HEK293T (cell line): ENCODE measurements at regions not wholly inside any gene's neighbourhood (a gene's known extent, or its start where the extent isn't known, plus 50 kb on each side); places are given as distances from the start of the nearest gene placed in this dataset.

ENCODE experiments used
- CTCF ChIA-PET: fragments of 350-600 bp; formaldehyde crosslinking; extraction: SDS; loops from one replicate; lab custom pipeline; 2021; ENCODE audit warnings: antibody characterized with exemption, inconsistent platforms; lab: Yijun Ruan, JAX
- POLR2A ChIA-PET: fragments of 350-600 bp; formaldehyde crosslinking; extraction: SDS; loops from one replicate; lab custom pipeline; 2020; ENCODE audit warnings: antibody characterized with exemption, inconsistent platforms; lab: Yijun Ruan, JAX
- DNase-seq: peaks from one replicate; pipeline ENCODE4 v3.0.0; 2012; ENCODE audit warnings: mixed read lengths; ENCODE audit errors: extremely low spot score
- ARNT ChIP-seq: fragments of 450-650 bp; IDR thresholded peaks from 2 replicates; pipeline ENCODE4 v1.6.1; 2017; ENCODE audit warnings: mild to moderate bottlenecking
- BHLHE40 ChIP-seq: fragments of 450-650 bp; IDR thresholded peaks from 2 replicates; pipeline ENCODE4 v1.6.1; 2016; ENCODE audit warnings: mild to moderate bottlenecking, moderate library complexity, borderline replicate concordance
- CTBP1 ChIP-seq: fragments of 450-650 bp; IDR thresholded peaks from 2 replicates; pipeline ENCODE4 v1.6.1; 2016; ENCODE audit warnings: borderline replicate concordance
- ELF4 ChIP-seq: fragments of 450-650 bp; IDR thresholded peaks from 2 replicates; pipeline ENCODE4 v1.6.1; 2017; ENCODE audit warnings: antibody characterized with exemption
- FOXA1 ChIP-seq: fragments of 450-650 bp; IDR thresholded peaks from 2 replicates; pipeline ENCODE4 v1.6.1; 2016; ENCODE audit warnings: mild to moderate bottlenecking
- FOXK2 ChIP-seq: fragments of 450-650 bp; IDR thresholded peaks from 2 replicates; pipeline ENCODE4 v1.6.1; 2016; ENCODE audit warnings: mild to moderate bottlenecking
- FOXM1 ChIP-seq: fragments of 450-650 bp; IDR thresholded peaks from 2 replicates; pipeline ENCODE4 v1.6.1; 2017; ENCODE audit warnings: mild to moderate bottlenecking, borderline replicate concordance
- HDGF ChIP-seq: fragments of 450-650 bp; IDR thresholded peaks from 2 replicates; pipeline ENCODE4 v1.6.1; 2017; ENCODE audit warnings: antibody characterized with exemption, borderline replicate concordance
- L3MBTL2 ChIP-seq: fragments of 450-650 bp; conservative IDR thresholded peaks from 2 replicates; pipeline ENCODE4 v1.6.1; 2016; ENCODE audit warnings: mild to moderate bottlenecking
- LEF1 ChIP-seq: fragments of 450-650 bp; IDR thresholded peaks from 2 replicates; pipeline ENCODE4 v1.6.1; 2017; ENCODE audit warnings: mild to moderate bottlenecking, borderline replicate concordance
- NFRKB ChIP-seq: fragments of 450-650 bp; IDR thresholded peaks from 2 replicates; pipeline ENCODE4 v1.6.1; 2016; ENCODE audit warnings: mild to moderate bottlenecking, moderate library complexity
- SP1 ChIP-seq: fragments of 450-650 bp; IDR thresholded peaks from 2 replicates; pipeline ENCODE4 v1.6.1; 2017
- SUZ12 ChIP-seq: fragments of 450-650 bp; IDR thresholded peaks from 2 replicates; pipeline ENCODE4 v1.6.1; 2016; ENCODE audit warnings: mild to moderate bottlenecking
- TARDBP ChIP-seq: fragments of 450-650 bp; IDR thresholded peaks from 2 replicates; pipeline ENCODE4 v1.6.1; 2016
- ZNF384 ChIP-seq: fragments of 450-650 bp; IDR thresholded peaks from 2 replicates; pipeline ENCODE4 v1.6.1; 2016
- TF ChIP-seq, protein P1 (sequence below): fragments of 450-650 bp; IDR thresholded peaks from 2 replicates; pipeline ENCODE4 v1.6.1; 2016

DNA sequence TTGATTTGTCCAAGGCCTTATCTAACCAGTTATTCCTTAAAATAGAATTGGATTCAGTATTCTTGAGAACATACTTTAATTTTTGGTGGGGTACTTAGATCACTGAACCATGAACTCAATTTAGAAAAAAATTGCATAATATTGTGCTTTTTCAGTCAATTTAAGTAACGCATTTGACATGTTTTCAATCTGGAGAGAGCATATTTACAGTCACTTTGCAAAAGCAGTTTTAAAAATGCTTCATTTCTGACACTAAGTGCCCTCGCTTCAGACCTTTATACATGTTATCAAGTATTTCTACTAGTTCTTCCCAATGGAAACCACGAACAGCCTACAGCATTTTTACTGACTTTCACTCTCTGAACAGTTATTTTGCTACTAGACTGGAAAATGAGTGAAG is 257.1 kb upstream of the NDST4 start:
- DNase-seq: no peak
- no peak for TF ChIP-seq SP1
- no peak for TF ChIP-seq HDGF
- no peak for TF ChIP-seq LEF1
- no peak for TF ChIP-seq L3MBTL2
- TF ChIP-seq, protein P1, sequence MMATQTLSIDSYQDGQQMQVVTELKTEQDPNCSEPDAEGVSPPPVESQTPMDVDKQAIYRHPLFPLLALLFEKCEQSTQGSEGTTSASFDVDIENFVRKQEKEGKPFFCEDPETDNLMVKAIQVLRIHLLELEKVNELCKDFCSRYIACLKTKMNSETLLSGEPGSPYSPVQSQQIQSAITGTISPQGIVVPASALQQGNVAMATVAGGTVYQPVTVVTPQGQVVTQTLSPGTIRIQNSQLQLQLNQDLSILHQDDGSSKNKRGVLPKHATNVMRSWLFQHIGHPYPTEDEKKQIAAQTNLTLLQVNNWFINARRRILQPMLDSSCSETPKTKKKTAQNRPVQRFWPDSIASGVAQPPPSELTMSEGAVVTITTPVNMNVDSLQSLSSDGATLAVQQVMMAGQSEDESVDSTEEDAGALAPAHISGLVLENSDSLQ: no peak
- TF ChIP-seq ELF4: no peak
- TF ChIP-seq NFRKB: no peak
- POLR2A ChIA-PET: no interaction called here
- CTCF ChIA-PET: no interaction called here

GRCh38 chr4:115370012-115370411 is 256.6 kb upstream of the NDST4 start:
- POLR2A ChIA-PET: no interaction called here

DNA sequence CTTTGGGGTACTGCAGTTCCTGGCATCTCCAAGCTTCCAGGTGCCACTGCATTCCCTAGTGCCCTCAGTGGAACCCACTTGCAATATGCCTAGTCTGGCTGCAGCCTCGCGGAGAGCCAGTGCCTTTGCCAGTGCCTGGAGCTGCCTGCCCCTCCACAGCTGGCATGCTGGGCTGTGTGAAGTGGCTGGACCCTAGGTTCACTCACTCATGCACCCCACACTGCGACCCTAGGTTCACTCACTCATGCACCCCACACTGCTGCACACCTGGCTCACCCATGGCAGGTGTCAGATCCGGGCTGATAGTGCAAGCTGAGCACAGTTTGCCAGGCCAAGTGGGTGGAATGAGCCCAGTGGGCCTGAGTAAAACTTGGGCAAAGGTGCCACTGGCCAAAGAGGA is 253.0 kb upstream of the NDST4 start:
- CTCF ChIA-PET: no interaction called here
- no peak for TF ChIP-seq BHLHE40
- no peak for TF ChIP-seq ARNT
- no peak for TF ChIP-seq SP1
- no peak for TF ChIP-seq NFRKB
- DNase-seq: no peak
- POLR2A ChIA-PET: no interaction called here

More at GRCh38 chr4:115370012-115370411, 256.6 kb upstream of the NDST4 start:
- CTCF ChIA-PET: no interaction called here
- no peak for TF ChIP-seq CTBP1
- TF ChIP-seq TARDBP: no peak
- TF ChIP-seq ZNF384: no peak
- no peak for TF ChIP-seq NFRKB
- TF ChIP-seq ELF4: no peak
- no peak for TF ChIP-seq SP1
- no peak for TF ChIP-seq BHLHE40
- no peak for TF ChIP-seq L3MBTL2
- TF ChIP-seq, protein P1: no peak
- no peak for TF ChIP-seq LEF1
- TF ChIP-seq FOXM1: no peak
- TF ChIP-seq ARNT: no peak
- no peak for TF ChIP-seq FOXA1
- no peak for TF ChIP-seq SUZ12
- TF ChIP-seq HDGF: no peak
- no peak for DNase-seq

- CTCF ChIA-PET: no interaction called here
- TF ChIP-seq SUZ12: no peak
- TF ChIP-seq, protein P1: no peak
- TF ChIP-seq ZNF384: no peak
- no peak for TF ChIP-seq SP1
- TF ChIP-seq HDGF: no peak
- no peak for TF ChIP-seq LEF1
- no peak for TF ChIP-seq FOXA1
- no peak for TF ChIP-seq ELF4
- TF ChIP-seq FOXK2: no peak
- no peak for TF ChIP-seq CTBP1
- no peak for TF ChIP-seq BHLHE40
- no peak for TF ChIP-seq L3MBTL2
- no peak for TF ChIP-seq NFRKB
- TF ChIP-seq TARDBP: no peak
- TF ChIP-seq FOXM1: no peak
- TF ChIP-seq ARNT: no peak
- no peak for DNase-seq
- POLR2A ChIA-PET: no interaction called here
These were observed 251.8 kb upstream of the NDST4 start for GRCh38 chr4:115365185-115365584.

- TF ChIP-seq NFRKB: no peak
- TF ChIP-seq, protein P1: no peak
- TF ChIP-seq SUZ12: no peak
- no peak for TF ChIP-seq ARNT
- no peak for TF ChIP-seq CTBP1
- no peak for TF ChIP-seq FOXM1
- no peak for TF ChIP-seq TARDBP
- no peak for TF ChIP-seq ZNF384
- TF ChIP-seq HDGF: no peak
- no peak for TF ChIP-seq FOXK2
- TF ChIP-seq LEF1: no peak
- no peak for TF ChIP-seq FOXA1
- POLR2A ChIA-PET: no interaction called here
- no peak for DNase-seq
- CTCF ChIA-PET: no interaction called here
These were observed 248.4 kb upstream of the NDST4 start for GRCh38 chr4:115361781-115362180.

GRCh38 chr4:115360431-115360830 is 247.0 kb upstream of the NDST4 start:
- CTCF ChIA-PET: no interaction called here
- POLR2A ChIA-PET: no interaction called here
- no peak for DNase-seq
- TF ChIP-seq BHLHE40 (no peak), FOXA1 (no peak), ELF4 (no peak), NFRKB (no peak), HDGF (no peak)
